ENCODE measurements at regions not wholly inside any gene's neighbourhood (a gene's known extent, or its start where the extent isn't known, plus 50 kb on each side); places are given as distances from the start of the nearest gene placed in this dataset.

GRCh38 chr17:10987786-10988185 is 149.9 kb upstream of the PIRT start:
- FAIRE-seq = no peak
- no peak for DNase-seq (ENCODE audit: insufficient read length, low spot score)

DNA sequence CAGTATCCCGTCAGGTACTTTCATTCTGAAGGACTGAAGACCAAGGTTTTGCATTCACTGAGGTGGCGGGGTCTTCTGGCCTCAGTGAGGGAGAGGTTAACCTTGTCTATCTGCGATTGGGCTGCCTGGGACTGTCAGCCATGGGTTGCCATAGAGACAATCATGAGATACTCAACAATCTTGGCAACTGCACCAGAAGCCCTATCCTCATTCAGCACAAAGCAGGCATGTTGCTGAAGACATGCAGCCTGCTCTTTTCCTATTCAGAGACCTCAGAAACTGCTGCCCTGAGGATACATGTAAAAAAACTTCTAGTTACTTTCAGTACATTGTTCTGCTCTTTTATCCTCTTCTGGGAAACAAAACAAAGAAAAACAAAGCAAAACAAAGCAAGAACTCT is 146.3 kb upstream of the PIRT start:
- DNase-seq (ENCODE audit: insufficient read length, low spot score) = no peak
- FAIRE-seq = no peak

DNA sequence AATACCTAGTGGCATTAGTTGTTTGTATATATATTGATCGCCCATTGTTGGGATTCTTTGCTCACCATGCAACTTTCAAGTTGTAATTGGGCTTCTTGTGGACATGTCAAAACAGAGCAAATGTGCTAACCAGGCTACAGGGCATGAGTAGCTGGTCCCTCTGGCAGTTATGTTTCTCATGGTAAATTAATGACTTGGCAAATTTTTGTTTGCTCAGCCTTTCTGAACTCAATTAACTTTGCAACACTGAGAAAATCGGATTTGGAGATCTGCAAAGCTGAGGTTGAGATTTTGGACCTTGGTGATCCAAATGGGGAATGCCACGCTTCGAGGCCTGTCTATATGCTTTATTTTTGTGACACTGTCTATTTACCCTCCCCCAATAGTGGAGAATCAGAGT is 138.5 kb upstream of the PIRT start:
- FAIRE-seq (no peak), DNase-seq (ENCODE audit: insufficient read length, low spot score) (no peak)

- no peak for FAIRE-seq
Observed at GRCh38 chr17:10968007-10968406, 130.1 kb upstream of the PIRT start.

GRCh38 chr17:10956821-10957220 is 118.9 kb upstream of the PIRT start:
- DNase-seq (ENCODE audit: insufficient read length, low spot score) = no peak
- FAIRE-seq = no peak

More at GRCh38 chr17:10968007-10968406, 130.1 kb upstream of the PIRT start:
- DNase-seq (ENCODE audit: insufficient read length, low spot score) = no peak

- FAIRE-seq = no peak
Observed at GRCh38 chr17:10944819-10945218, 106.9 kb upstream of the PIRT start.

GRCh38 chr17:10936931-10937330 is 99.0 kb upstream of the PIRT start:
- FAIRE-seq = no peak
- no peak for DNase-seq (ENCODE audit: insufficient read length, low spot score)

More at GRCh38 chr17:10944819-10945218, 106.9 kb upstream of the PIRT start:
- DNase-seq (ENCODE audit: insufficient read length, low spot score) = no peak

DNA sequence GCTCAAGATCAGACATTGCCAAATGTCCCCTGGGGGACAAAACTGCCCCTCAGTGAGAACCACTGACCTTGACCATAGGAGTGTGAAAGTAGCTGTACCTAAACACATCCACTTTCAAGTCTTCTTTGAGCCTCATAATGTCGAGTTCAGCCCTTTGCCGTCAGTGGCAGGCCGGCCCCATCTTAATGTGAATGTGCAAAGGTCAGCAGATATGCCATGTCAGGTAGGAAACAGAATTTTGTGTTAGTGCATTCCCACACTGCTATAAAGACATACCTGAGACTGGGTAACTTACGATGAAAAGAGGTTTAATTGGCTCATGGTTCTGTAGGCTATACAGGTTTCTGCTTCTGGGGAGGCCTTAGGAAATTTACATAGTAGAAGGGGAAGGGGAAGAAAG is 95.1 kb upstream of the PIRT start:
- DNase-seq (ENCODE audit: insufficient read length, low spot score) (no peak), FAIRE-seq (no peak)

GRCh38 chr17:10931133-10931532 is 93.2 kb upstream of the PIRT start:
- DNase-seq (ENCODE audit: insufficient read length, low spot score) (no peak), FAIRE-seq (no peak)

GRCh38 chr17:10927712-10928111 is 89.8 kb upstream of the PIRT start:
- DNase-seq (ENCODE audit: insufficient read length, low spot score) = no peak
- FAIRE-seq = no peak

DNA sequence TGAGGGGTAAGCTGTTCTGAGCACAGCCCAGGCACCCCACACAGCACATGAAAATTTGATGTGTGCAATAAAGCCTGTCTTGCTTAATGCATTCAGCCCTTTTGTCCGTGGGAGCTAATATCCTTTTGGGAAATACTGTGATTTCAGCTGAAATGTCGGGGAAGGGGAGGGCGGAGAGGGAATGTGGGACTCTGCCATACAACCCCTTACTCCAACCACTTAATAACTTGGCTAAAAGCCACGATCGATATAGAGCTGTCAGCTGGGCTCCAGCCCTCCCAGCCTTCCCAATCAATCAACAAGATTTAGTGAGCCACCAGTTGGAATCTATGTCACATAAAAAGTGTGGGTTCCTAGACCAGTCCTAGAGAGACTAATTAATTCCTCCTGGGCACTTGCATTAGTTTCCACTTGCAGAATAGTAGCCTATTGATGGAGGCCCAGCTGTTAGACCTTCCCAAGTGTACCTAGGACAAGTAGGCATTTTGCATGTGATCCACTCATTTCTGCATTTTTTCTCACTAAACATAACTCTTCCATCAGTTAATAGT is 82.7 kb upstream of the PIRT start:
- no peak for DNase-seq (ENCODE audit: insufficient read length, low spot score)
- no peak for FAIRE-seq

- FAIRE-seq = no peak
- DNase-seq (ENCODE audit: insufficient read length, low spot score) = no peak
Observed at GRCh38 chr17:10907370-10907769, 69.5 kb upstream of the PIRT start.

GRCh38 chr17:10899281-10899680 is 61.4 kb upstream of the PIRT start:
- DNase-seq (ENCODE audit: insufficient read length, low spot score) (no peak), FAIRE-seq (no peak)

DNA sequence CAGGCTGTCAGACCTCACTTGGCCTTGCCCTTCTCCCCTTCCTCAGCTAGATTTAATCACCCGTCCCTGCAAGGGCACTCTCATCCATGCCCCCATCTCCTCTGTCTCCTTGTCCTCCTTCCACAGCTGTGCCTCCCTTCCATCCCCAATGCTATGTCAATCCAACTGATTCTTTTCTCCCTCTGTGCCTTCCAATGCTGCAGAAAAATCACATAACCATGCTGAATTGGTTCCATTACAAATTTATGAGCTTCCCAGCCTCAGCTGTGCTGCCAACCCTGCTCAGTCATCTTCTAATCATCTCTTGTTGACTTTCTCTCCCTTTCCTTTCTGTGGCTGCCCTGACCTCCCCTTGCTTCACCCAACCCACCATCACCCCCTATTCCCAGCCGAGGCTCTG is 56.3 kb upstream of the PIRT start:
- DNase-seq (ENCODE audit: insufficient read length, low spot score) = no peak
- FAIRE-seq = no peak

DNA sequence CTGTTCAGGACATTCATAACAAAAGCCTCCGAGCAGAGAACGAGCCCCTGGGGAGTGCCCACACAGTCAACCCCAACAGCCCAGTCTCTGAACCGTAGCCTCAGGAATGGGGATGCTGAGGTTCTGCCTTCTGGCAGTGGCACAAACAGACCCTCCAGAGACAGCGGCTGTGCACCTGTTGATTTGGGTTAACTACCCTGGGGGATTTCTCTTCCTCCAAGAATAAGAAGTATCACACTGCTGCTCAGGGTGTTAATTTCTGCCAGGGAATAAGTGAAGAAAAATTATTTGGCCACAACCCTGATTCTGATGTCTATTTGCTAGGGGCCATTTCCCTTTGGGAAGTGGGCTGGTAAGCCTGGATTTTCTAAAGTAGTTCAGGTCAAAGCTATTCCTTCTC is 51.0 kb upstream of the PIRT start:
- DNase-seq (ENCODE audit: insufficient read length, low spot score) (no peak), FAIRE-seq (no peak)

All from HTR-8/SVneo (cell line).